Common myeloid progenitor, CD34-positive (primary cell): ENCODE measurements at regions not wholly inside any gene's neighbourhood (a gene's known extent, or its start where the extent isn't known, plus 50 kb on each side); places are given as distances from the start of the nearest gene placed in this dataset.

Source experiments
- CTCF ChIA-PET: fragments of 350-600 bp; sonication (Branson Sonifier 250); formaldehyde crosslinking; loops from one replicate; lab custom pipeline; 2021; ENCODE audit warnings: antibody characterized with exemption; lab: Charles Lee
- POLR2A ChIA-PET: fragments of 350-600 bp; sonication (Branson Sonifier 250); formaldehyde crosslinking; loops from one replicate; lab custom pipeline; 2021; ENCODE audit warnings: antibody characterized with exemption; lab: Charles Lee
- DNase-seq, 3 donors: peaks; one replicate each; pipeline versions ENCODE4 v3.0.0 to v3.0.0-alpha.2; 2013
- H3K27ac ChIP-seq, 2 experiments: 1 replicate in 1 of 2; 2 replicates in 1 of 2; pipeline ENCODE4 v1.7.0; 2013; ENCODE audit warnings: inconsistent platforms in 2 of 2, low read length in 2 of 2, mild to moderate bottlenecking in 2 of 2, low read depth in 1 of 2, moderate library complexity in 1 of 2; ENCODE audit not compliant: severe bottlenecking in 2 of 2, insufficient read depth in 1 of 2, poor library complexity in 1 of 2
- H3K27me3 ChIP-seq, 5 experiments: replicated peaks in 2 of 5; 1 replicate in 3 of 5; 2 replicates in 2 of 5; pipeline versions ENCODE4 v1.6.1 to v1.7.0; 2013; ENCODE audit warnings: low read length in 4 of 5, mild to moderate bottlenecking in 2 of 5, moderate library complexity in 2 of 5, inconsistent platforms in 1 of 5; ENCODE audit not compliant: insufficient read depth in 5 of 5, control insufficient read depth in 4 of 5
- H3K36me3 ChIP-seq, 4 experiments: 1 replicate in 2 of 4; 2 replicates in 2 of 4; pipeline versions ENCODE4 v1.6.1 to v1.7.0; 2013; ENCODE audit warnings: low read length in 3 of 4, control low read depth in 1 of 4, mild to moderate bottlenecking in 1 of 4; ENCODE audit not compliant: control insufficient read depth in 4 of 4, insufficient read depth in 4 of 4
- H3K4me1 ChIP-seq, 4 experiments: 1 replicate in 3 of 4; 2 replicates in 1 of 4; pipeline versions ENCODE4 v1.6.1 to v1.7.1; 2013; ENCODE audit warnings: low read length in 3 of 4, mild to moderate bottlenecking in 3 of 4, control low read depth in 1 of 4, inconsistent platforms in 1 of 4, moderate library complexity in 1 of 4; ENCODE audit not compliant: control insufficient read depth in 4 of 4, insufficient read depth in 4 of 4; ENCODE audit errors: control extremely low read depth in 1 of 4
- H3K4me3 ChIP-seq, 7 experiments: 1 replicate in 4 of 7; 2 replicates in 3 of 7; pipeline versions ENCODE4 v1.5.1 to v1.7.0; 2013; ENCODE audit warnings: mild to moderate bottlenecking in 7 of 7, low read length in 6 of 7, moderate library complexity in 6 of 7, inconsistent platforms in 2 of 7, low read depth in 2 of 7, control low read depth in 1 of 7; ENCODE audit not compliant: insufficient read depth in 4 of 7, control insufficient read depth in 1 of 7; ENCODE audit errors: extremely low read depth in 1 of 7
- H3K9me3 ChIP-seq, 5 experiments: 1 replicate in 4 of 5; 2 replicates in 1 of 5; pipeline versions ENCODE4 v1.6.1 to v1.7.1; 2013; ENCODE audit warnings: low read length in 4 of 5, mild to moderate bottlenecking in 2 of 5, inconsistent platforms in 1 of 5, low read depth in 1 of 5, moderate library complexity in 1 of 5; ENCODE audit not compliant: control insufficient read depth in 4 of 5, insufficient read depth in 2 of 5; ENCODE audit errors: control extremely low read depth in 1 of 5
- WGBS: methylation state at CpG from one replicate; pipeline ENCODE4 v1.1.5; 2013; ENCODE audit not compliant: insufficient coverage; 5-methylcytosine and 5-hydroxymethylcytosine counted together

DNA sequence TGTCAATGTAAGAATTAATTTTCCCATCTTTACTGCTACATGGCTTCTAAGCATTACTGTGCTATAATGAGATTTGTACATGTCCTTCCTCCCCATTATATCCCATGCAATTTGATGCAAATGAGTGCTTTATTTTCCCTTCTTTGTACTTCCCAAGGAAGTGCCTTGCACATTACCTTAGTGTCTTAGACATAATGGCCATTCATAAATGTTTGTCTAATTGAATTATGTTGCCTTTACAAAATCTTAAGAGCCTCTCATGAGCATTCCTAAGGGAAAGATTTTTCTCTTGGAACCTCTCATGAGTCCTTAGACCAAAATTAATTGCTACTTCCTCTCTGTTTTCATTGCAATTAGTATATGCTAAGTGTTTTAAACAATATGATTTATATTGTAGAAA lies 741.7 kb downstream of the RERGL start:
- H3K9me3 ChIP-seq: no peaks in the 10 kb centered on the region
- H3K4me3 ChIP-seq: no peak overlapping the region
- POLR2A ChIA-PET: no interaction called here
- CTCF ChIA-PET: no interaction called here
- no peaks in the 10 kb centered on the region for H3K4me1 ChIP-seq
- H3K27ac ChIP-seq: no peak overlapping the region
- no peaks in the 10 kb centered on the region for H3K36me3 ChIP-seq
- no peaks in the 10 kb centered on the region for H3K27me3 ChIP-seq
- DNase-seq: no peak

GRCh38 chr12:17344649-17345048 lies 738.7 kb upstream of the LMO3 start:
- H3K4me1 ChIP-seq: no peaks in the 10 kb centered on the region
- POLR2A ChIA-PET: no interaction called here

DNA sequence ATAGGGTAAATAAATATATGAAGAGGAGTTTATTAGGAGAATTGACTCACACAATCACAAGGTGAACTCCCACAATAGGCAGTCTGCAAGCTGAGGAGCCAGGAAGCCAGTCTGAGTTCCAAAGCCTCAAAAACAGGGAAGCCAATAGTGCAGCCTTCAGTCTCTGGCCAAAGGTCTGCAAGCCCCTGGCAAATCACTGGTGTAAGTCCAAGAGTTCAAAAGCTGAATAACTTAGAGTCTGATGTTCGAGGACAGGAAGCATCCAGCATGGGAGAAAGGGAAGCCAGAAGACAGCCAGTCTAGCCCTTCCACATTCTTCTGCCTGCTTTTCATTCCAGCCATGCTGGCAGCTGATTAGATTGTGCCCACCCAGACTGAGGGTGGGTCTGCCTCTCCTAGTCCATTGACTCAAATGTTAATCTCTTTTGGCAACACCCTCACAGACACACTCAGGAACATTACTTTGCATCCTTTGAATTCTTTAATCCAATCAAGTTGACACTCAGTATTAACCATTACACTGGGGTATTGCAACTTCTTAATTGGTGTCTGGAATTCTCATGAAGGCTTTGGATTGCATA lies 736.5 kb upstream of the LMO3 start:
- ChIA-PET CTCF (no interaction called here), POLR2A (no interaction called here)

More at GRCh38 chr12:17344649-17345048, 738.7 kb upstream of the LMO3 start:
- Histone ChIP-seq H3K4me3 (no peak overlapping the region), H3K36me3 (no peaks in the 10 kb centered on the region), H3K9me3 (no peaks in the 10 kb centered on the region), H3K27me3 (no peaks in the 10 kb centered on the region), H3K27ac (no peak overlapping the region)
- CTCF ChIA-PET: no interaction called here
- WGBS: 92% methylated on average over 1 of the region's 1 CpG
- DNase-seq: no peak

DNA sequence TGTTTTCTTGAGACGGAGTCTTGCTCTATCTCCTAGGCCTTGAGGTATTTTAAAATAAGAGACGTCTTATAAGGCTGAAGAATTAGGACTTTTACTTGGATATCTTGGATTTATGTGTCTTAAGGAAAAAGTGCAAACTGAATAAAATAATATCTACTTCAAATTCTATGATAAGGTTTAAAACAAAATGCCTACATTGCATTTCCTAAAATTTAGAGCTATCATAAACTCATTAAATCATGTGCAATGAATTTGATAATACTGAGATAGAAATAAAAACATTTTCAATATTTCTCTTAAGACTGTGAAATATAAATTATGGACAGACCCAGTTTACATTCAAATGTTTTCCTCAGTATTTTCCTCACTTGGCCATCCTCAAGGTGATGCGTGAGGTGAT lies 729.5 kb upstream of the LMO3 start:
- Histone ChIP-seq H3K4me3 (no peak overlapping the region), H3K27me3 (no peaks in the 10 kb centered on the region), H3K27ac (no peak overlapping the region), H3K9me3 (no peaks in the 10 kb centered on the region), H3K36me3 (no peaks in the 10 kb centered on the region), H3K4me1 (no peaks in the 10 kb centered on the region)
- no CpG with 5 or more reads among the region's 3 CpGs for WGBS
- ChIA-PET CTCF (no interaction called here), POLR2A (no interaction called here)
- DNase-seq: no peak

More for the DNA sequence above, 736.5 kb upstream of the LMO3 start:
- 17% methylated on average over 1 of the region's 1 CpG for WGBS
- Histone ChIP-seq H3K36me3 (no peaks in the 10 kb centered on the region), H3K4me1 (no peaks in the 10 kb centered on the region), H3K27ac (no peak overlapping the region), H3K9me3 (no peaks in the 10 kb centered on the region), H3K27me3 (no peaks in the 10 kb centered on the region), H3K4me3 (no peak overlapping the region)
- no peak for DNase-seq

DNA sequence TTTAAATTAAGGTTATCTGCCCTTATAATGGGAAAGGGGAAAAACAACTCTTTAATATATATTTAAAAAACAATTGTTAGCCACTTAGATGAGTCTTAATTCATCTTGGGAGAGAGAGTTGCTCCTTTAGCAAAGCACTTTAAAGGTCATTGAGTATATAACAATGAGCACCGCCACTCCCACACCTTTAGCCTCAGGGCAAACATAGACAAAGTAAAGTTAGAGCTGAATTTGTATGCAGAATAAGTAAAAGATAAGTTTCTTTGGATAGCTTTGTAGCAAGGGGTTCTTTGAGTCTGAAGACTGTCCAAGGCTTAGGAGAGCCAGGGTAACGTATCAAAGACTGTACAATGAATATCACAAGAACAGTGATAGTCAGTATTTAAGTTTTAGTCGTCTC lies 728.8 kb upstream of the LMO3 start:
- H3K36me3 ChIP-seq: no peaks in the 10 kb centered on the region
- ChIA-PET POLR2A (no interaction called here), CTCF (interaction anchor here (0.7 kb wide), 1 partner anchor 61 kb away, joined by 3 read pairs; no protein-coding TSS in a partner anchor)
- H3K4me3 ChIP-seq: no peak overlapping the region
- no peaks in the 10 kb centered on the region for H3K4me1 ChIP-seq
- 94% methylated on average over 2 of the region's 3 CpGs for WGBS
- H3K27ac ChIP-seq: no peak overlapping the region
- no peaks in the 10 kb centered on the region for H3K27me3 ChIP-seq
- DNase-seq: no peak
- no peaks in the 10 kb centered on the region for H3K9me3 ChIP-seq

DNA sequence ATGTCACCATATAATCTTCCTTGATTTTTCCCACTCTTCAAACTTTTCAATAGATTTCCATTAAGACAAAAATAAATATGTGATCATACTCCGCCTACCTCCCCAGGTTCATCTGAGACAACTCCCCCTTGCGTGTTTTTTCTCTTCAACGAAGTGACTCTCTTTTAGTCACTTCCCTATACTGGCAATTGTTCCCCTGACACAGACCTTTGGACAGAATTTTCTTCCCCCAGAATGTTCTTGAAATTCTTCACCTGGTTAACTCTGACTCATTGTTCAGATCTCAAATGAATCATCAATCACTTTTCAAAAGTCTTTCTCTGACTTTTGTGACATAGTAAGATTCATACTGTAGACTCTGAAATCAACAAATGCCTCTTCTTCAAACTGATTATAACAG lies 727.3 kb upstream of the LMO3 start:
- CTCF ChIA-PET: no interaction called here
- Histone ChIP-seq H3K9me3 (no peaks in the 10 kb centered on the region), H3K36me3 (no peaks in the 10 kb centered on the region), H3K4me1 (no peaks in the 10 kb centered on the region), H3K4me3 (no peak overlapping the region), H3K27me3 (no peaks in the 10 kb centered on the region), H3K27ac (no peak overlapping the region)
- WGBS: 94% methylated on average over 3 of the region's 3 CpGs
- DNase-seq: no peak
- POLR2A ChIA-PET: no interaction called here

- H3K36me3 ChIP-seq: no peaks in the 10 kb centered on the region
- no peak overlapping the region for H3K27ac ChIP-seq
- H3K27me3 ChIP-seq: no peaks in the 10 kb centered on the region
- WGBS: no CpG with 5 or more reads among the region's 2 CpGs
- no peak for DNase-seq
- no peaks in the 10 kb centered on the region for H3K4me1 ChIP-seq
- H3K9me3 ChIP-seq: peaks cover 0 to 3% (median 0%) of the 10 kb centered on the region in 5 experiments
- POLR2A ChIA-PET: no interaction called here
- CTCF ChIA-PET: no interaction called here
- H3K4me3 ChIP-seq: no peak overlapping the region
Observed at GRCh38 chr12:17326649-17327048, 720.7 kb upstream of the LMO3 start.
